NCI-H2196 (cell line): ENCODE measurements at regions not wholly inside any gene's neighbourhood (a gene's known extent, or its start where the extent isn't known, plus 50 kb on each side); places are given as distances from the start of the nearest gene placed in this dataset.

Source experiments
- DNase-seq: peaks from one replicate; lab custom pipeline; 2025; ENCODE audit not compliant: unreplicated experiment; lab: John Stamatoyannopoulos, UW

GRCh38 chr5:143506836-143507552, 103.5 kb upstream of the NR3C1 start:
- DNase-seq, result peak; percentile 2

DNA sequence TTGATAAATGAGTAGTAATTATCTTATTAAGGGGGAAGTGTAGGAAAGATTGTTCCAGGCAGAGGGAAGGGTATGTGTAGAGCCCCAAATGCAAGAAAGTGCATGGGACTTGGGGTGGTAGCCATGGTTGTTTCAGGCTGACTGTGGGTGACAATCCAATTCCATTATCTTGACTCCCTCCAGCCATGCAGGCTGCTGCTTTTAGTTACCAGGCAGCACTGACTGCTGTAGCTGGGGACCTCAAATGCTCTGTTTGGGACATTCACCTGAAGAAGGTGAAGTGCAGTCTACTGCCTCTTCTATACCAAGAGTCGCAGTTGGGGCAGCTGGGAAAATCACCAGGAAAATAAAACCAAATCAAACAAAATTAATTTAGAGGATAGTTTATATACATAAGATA, 102.4 kb upstream of the NR3C1 start:
- no peak for DNase-seq

DNA sequence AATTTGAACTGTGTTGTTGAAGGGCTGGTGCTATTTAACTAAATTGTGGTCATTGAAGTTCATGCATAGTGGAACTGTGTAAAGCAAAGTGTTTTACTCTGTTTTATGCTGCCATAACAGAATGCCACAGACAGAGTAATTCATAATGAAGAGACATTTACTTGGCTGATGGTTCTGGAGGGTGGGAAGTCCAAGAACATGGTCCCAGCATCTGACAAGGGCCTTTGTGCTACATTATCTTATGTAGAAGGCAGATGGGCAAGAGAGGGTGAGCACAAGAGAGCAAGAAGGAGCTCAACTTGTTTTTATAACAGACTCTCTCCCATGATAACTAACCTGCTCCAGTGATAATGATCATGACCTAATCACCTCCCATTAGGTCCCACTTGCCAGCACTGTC, 101.9 kb upstream of the NR3C1 start:
- DNase-seq, result no peak

DNA sequence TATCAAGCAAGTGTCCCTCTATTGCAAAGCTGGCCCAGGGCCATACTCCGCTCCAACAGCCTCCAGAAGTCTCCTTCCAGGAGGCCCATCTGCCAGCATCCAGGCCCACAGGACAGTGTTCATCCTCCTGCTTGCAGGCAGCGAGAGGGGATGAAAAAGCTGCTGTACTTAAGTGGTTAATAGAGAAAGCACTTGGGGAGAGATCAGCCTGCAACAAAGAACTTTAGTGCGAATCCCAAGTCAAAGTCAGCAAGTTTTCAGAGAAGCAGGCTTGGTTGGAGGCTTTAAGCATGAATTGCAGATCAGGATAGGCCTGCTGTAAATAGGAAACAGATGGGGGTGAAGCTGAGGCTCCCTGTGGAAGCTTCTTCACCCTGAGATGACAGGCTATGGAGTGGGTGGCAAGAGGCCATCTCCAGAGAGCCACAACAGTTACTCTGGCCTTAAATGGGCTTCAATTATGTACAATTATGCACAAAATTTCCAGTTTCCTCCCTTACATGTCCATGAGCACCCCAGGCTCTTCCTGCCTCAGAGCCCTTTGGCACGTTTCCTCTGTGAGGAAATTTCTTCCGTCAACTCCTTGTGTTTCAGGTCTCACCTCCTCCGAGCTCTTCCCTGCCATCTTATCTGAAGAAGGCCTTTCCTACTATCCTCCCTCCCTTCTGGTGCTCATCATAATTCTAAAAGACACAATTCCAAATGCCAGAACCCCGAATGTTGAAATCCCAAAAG, 98.0 kb upstream of the NR3C1 start:
- no peak for DNase-seq

GRCh38 chr5:143499480-143500114, 96.1 kb upstream of the NR3C1 start:
- no peak for DNase-seq

DNA sequence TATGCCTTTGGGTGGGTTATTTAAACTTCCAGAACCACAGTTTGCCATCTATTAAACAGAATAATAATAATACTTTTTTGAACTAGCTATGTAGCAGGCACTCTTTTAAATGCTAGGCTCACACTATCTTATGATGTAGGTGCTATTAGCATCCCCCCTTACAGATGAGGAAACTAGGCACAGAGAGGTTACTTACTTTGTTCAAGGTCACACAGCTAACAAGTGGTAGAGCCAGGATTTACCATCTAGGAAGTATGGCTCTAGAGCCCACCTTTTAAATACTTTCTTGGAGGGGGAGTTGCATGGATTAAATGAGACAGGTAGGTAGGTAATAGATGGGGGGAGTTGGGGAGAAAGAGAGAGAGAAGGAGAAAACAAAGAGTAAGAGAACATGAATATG, 95.3 kb upstream of the NR3C1 start:
- no peak for DNase-seq

- DNase-seq, result no peak
Measured at GRCh38 chr5:143497749-143498148, 94.3 kb upstream of the NR3C1 start.

- DNase-seq, result no peak
Measured at GRCh38 chr5:143496943-143497342, 93.5 kb upstream of the NR3C1 start.

- peak; percentile 55 for DNase-seq
Measured at GRCh38 chr5:143495821-143496275, 92.4 kb upstream of the NR3C1 start.

GRCh38 chr5:143495110-143495509, 91.6 kb upstream of the NR3C1 start:
- no peak for DNase-seq

DNA sequence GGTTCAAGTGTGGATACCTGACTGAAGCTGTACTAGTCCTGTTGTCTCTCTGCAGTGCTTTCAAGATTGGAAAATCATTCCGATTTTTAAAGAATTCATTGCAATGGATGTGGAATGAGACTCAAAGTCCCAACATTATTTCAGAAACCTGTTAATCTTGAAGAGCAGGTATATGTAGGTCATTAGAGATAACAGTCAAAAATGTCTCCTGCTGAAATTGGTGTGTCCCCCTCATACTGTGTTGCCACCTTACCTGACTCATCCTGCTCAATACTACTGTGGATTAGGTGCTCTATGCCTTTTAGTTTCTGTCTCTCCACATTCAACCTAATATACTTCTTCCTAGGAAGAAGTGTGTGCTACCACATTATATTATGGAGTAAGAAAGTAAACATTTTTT, 91.1 kb upstream of the NR3C1 start:
- DNase-seq, result no peak

- DNase-seq, result no peak
Measured at GRCh38 chr5:143494162-143494561, 90.7 kb upstream of the NR3C1 start.

DNA sequence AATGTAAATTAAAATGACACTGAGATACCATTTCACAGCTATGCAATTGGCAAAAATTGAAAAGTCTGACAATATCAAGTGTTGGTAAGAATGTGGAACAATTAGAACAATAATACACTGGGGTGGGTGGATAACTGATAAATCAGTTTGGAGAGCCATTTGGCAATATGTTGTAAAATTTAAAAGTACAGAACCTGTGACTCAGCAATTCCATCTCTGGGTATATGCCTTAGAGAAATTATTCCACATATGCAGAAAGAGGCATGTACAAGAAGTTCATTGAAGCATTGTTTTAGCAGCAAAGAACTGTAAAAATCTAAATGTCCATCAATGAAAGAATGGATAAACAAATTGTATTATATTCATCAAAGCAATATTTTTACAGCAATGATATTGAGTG, 89.3 kb upstream of the NR3C1 start:
- no peak for DNase-seq

DNA sequence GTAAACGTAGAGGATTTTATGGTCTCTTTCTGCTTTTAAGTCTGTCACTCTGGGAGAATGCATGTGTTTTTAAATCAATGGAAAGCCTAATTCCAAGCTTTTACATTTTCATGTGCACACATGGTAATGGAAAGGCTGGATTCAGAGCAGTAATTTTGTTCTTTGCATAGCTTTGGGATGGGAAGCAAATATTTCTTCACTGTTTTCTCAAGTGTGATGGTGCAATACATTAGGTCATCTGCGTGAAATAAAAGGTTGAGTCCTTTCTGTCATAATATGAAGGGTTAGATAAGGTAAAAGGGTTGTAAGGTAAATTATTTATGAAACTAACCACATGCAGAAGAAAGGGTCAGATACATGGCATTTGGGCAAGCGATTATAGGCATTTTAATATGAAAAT, 88.2 kb upstream of the NR3C1 start:
- DNase-seq, result no peak

DNA sequence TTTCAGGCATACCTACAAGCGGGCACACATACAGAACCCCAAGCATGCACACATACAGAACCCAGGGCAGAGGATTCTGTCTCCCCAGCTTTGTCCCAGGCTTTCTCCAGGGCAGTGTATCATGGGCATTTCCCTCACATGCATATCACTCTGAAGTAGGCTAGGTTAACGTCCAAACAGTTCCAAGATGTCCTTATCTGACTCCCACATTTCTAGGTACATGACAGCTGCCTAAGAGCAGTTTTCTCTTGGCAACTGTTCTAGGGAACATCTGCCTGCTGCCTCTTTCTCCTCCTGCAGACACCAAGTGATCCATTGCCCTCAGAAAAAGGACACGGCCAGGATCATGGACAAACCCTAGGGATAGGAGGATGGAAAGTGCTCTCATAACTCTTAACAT, 84.9 kb upstream of the NR3C1 start:
- DNase-seq, result no peak

DNA sequence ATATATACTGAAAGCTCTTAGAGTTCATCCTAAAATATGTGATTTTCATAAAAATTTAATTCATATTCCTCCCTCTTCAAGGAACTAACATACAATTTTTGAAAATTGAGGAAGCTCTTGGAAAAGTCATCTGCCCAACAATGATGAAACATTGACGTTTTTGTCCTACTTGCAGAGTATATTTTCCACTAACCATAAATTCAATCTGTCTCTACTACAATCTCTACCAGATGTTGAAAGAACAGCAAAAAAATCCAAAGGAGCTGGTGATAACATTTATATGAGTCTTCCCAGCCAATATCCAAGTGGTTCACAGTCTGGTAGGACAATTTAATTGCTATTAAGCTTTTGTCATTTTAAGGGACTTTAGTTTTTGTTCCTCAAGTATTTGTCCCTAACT, 81.1 kb upstream of the NR3C1 start:
- DNase-seq, result no peak

- no peak for DNase-seq
Measured at GRCh38 chr5:143481697-143482531, 78.4 kb upstream of the NR3C1 start.

DNA sequence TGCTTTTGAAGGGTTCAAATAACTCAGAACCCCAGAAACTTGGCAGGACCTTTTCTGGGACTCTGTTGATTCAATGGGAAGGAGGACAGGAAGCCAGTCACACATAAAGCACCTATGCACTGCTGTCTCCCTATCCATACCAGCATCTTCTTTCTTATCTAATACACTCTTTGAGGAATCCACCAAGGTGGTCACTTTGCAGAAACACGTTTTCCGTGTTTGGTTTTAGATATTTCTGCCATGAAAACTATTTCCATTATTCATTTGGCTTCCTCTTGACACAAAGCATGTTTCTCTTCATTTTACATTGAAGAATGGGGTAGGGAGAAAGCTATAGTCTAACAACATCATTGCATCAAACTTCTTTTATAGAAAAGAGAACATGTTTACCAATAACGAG, 76.5 kb upstream of the NR3C1 start:
- DNase-seq, result no peak

DNA sequence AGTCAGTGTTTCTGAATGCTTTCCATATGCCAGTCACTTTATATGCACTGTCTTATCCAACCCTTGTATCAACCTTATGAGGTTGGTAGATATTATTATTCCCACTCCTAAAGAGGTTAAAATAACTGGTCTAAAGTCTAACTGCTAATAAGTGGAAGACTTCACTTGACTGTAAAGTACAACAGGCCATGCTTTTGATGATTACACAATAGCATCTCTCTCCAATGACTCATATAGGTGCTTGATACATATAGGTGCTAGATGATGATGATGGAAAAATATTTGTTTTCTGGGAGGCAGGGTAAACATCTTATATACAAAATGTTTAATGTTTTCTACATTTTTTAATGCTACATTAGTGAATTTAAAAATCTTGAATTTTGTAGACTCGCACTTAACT, 75.9 kb upstream of the NR3C1 start:
- no peak for DNase-seq

DNA sequence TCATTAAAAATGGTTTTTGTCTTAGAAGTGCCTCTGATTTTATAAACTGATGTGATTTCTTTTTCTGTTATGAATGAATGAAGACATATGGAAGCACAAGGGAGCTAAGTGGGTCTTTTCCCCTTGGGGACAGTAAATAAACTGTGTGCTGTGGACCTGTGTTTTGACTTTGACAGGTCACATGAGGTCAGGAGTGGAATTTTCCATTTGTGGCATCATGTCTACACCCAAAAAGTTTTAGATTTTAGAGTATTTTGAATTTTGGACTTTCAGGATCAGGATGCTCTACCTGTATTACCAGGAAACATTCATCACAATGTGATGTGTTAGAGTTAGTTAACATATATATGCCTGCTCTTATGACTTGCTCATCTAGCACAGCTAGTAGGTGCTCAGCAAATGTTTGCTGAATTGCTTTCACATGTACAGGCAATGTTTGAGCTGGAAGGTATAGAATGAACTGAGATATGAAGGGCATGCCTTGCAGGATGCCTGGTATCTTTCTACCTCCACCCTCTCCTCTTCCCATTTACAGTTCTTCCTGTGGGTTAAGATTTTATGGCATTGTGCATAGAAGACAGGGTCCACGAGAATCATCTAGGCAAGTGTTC, 73.2 kb upstream of the NR3C1 start:
- no peak for DNase-seq

DNA sequence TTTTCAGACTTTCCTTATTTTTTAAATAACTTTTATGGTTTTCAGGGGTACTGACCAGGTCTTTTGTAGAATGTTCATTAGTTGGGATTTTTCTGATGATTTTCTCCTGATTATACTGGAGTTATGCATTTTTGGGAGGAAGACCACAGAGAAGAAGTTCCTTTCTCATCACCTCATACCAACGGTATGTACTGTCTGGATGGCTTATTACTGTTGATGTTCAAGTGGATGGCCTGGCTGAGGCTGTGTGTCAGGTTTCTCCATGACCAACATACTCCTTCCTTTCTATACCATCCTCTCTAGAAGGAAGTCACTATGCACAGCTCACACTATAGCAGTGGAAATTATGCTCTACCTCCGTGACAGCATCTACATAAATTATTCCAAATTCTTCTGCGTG, 71.1 kb upstream of the NR3C1 start:
- no peak for DNase-seq
